Heart left ventricle (tissue), 16 donors: ENCODE measurements at regions not wholly inside any gene's neighbourhood (a gene's known extent, or its start where the extent isn't known, plus 50 kb on each side); places are given as distances from the start of the nearest gene placed in this dataset.
A peak's percentile ranks its signal among the peaks of the same experiment; 100 is the strongest.

Source experiments
- ATAC-seq, 4 donors: fragments of 200-7000 bp; cut with Tn5 transposase; one replicate each; pipeline ENCODE4 v1.9.1; 2020 to 2022; ENCODE audit warnings: moderate library complexity in 4 of 4, mild to moderate bottlenecking in 3 of 4, moderate number of reproducible peaks in 1 of 4
- DNase-seq, 5 donors: peaks; one replicate each; pipeline ENCODE4 v3.0.0-alpha.2; 2020
- H3K27ac ChIP-seq, 12 donors: fragments of 200-600 bp; sonication (generic) in 4 of 12; one replicate each; pipeline versions ENCODE4 v1.5.0 to v1.8.0; 2016 to 2022; ENCODE audit warnings: mild to moderate bottlenecking in 2 of 12
- H3K27me3 ChIP-seq, 9 donors: fragments of 200-600 bp; sonication (generic) in 2 of 9; one replicate each; pipeline versions ENCODE4 v1.5.1 to v1.8.0; 2016 to 2022; ENCODE audit warnings: mild to moderate bottlenecking in 3 of 9
- H3K36me3 ChIP-seq, 9 donors: fragments of 200-600 bp; sonication (generic) in 2 of 9; one replicate each; pipeline versions ENCODE4 v1.5.0 to v1.8.0; 2018 to 2022; ENCODE audit warnings: mild to moderate bottlenecking in 2 of 9
- H3K4me1 ChIP-seq, 12 donors: fragments of 200-600 bp; sonication (generic) in 4 of 12; one replicate each; pipeline versions ENCODE4 v1.5.0 to v1.8.0; 2016 to 2022; ENCODE audit warnings: mild to moderate bottlenecking in 3 of 12
- H3K4me3 ChIP-seq, 12 donors: fragments of 200-600 bp; sonication (generic) in 4 of 12; one replicate each; pipeline versions ENCODE4 v1.5.0 to v1.8.0; 2017 to 2022; ENCODE audit warnings: mild to moderate bottlenecking in 9 of 12, moderate library complexity in 4 of 12
- H3K9me3 ChIP-seq, 12 donors: fragments of 200-600 bp; sonication (generic) in 4 of 12; one replicate each; pipeline versions ENCODE4 v1.5.0 to v1.8.0; 2016 to 2022; ENCODE audit warnings: mild to moderate bottlenecking in 1 of 12
- CTCF ChIP-seq, 12 donors: fragments of 200-600 bp; sonication (generic) in 4 of 12; IDR thresholded peaks; one replicate each; pipeline versions ENCODE4 v1.5.0 to v1.8.0; 2018 to 2022; ENCODE audit warnings: antibody characterized with exemption in 12 of 12, mild to moderate bottlenecking in 5 of 12
- POLR2A ChIP-seq, 2 donors: fragments of 450-650 bp; IDR thresholded peaks; one replicate each; pipeline ENCODE4 v1.6.1; 2017; ENCODE audit warnings: antibody characterized with exemption in 2 of 2, mild to moderate bottlenecking in 2 of 2, moderate library complexity in 2 of 2
- WGBS, 4 donors: extraction: QIAGEN DNeasy Blood & Tissue Kit in 2 of 4; methylation state at CpG; one replicate each; pipeline versions ENCODE4 v1.1.5 to v1.1.7; 2013 to 2018; 5-methylcytosine and 5-hydroxymethylcytosine counted together
- intact Hi-C, 10 donors: fragments of 100-400 bp; cut with DNase I; formaldehyde crosslinking; loops; one replicate each; pipeline versions ENCODE4 v1.11.1 to v1.14.2; 2022
- donor health status: ischemic (EF 13 %, LVEDD 7.1; RV severe dilation, severe dysfunction).
- donor health status: healthy with polysubstance abuse.
- donor health status: DM: no; HTN: yes; CAD: no.
- donor health status: DM: no; HTN: no; CAD: no.
- donor health status: ischemic (EF 25% LVEDD 6.9; RV normal size, moderate dysfunction).
- donor health status: ischemic (EF 25% LVEDD 5.7; RV mildly dilated, moderate dysfunction).
- donor health status: healthy.
- donor health status: DM: yes; HTN: yes; CAD: no.
- donor health status: ischemic (EF 35%, LVEDD 5.7; RV mildly dilated, moderate dysfunction).
- donor health status: nonischemic (EF 11% LVEDD 7.7; RV severe dilation, severe dysfunction).
- donor health status: DM: yes; HTN: yes; CAD: no.
- donor health status: PGD.
- donor health status: ischemic (EF 29% LVEDD 5.4; RV normal size, mild dysfunction).
- donor health status: nonischemic (EF 23%, LVEDD 6.1; RV moderate dilation, normal function).

- intact Hi-C loops: no loop called here
- Histone ChIP-seq H3K4me3 (no peak overlapping the region), H3K27me3 (no peaks in the 10 kb centered on the region), H3K27ac (no peak overlapping the region), H3K36me3 (no peaks in the 10 kb centered on the region), H3K9me3 (peaks cover 0 to 24% (median 6%) of the 10 kb centered on the region in 12 donors), H3K4me1 (no peaks in the 10 kb centered on the region)
- 52 to 68% (median 65%) methylated on average over 2 of the region's 2 CpGs; no CpG with 5 or more reads in 1 of the 4 donors for WGBS, 4 donors
- ATAC-seq: no peak
- no peak for DNase-seq
- TF ChIP-seq CTCF (IDR thresholded peaks at IDR 0.05) (no peak), POLR2A (IDR thresholded peaks at IDR 0.05) (no peak)
These were observed 222.4 kb downstream of the TUBA3C start for GRCh38 chr13:18959229-18959628.

- no peak for TF ChIP-seq POLR2A (IDR thresholded peaks at IDR 0.05)
- TF ChIP-seq CTCF (IDR thresholded peaks at IDR 0.05): no peak
- Histone ChIP-seq H3K27ac (no peak overlapping the region), H3K27me3 (no peaks in the 10 kb centered on the region), H3K4me1 (no peaks in the 10 kb centered on the region), H3K4me3 (no peak overlapping the region), H3K9me3 (peaks cover 0 to 24% (median 6%) of the 10 kb centered on the region in 12 donors), H3K36me3 (no peaks in the 10 kb centered on the region)
- intact Hi-C loops: no loop called here
- WGBS, 4 donors: 64 to 74% (median 69%) methylated on average over 4 of the region's 4 CpGs
- DNase-seq (no peak), ATAC-seq (no peak)
These were observed 225.0 kb downstream of the TUBA3C start for GRCh38 chr13:18956473-18957078.

GRCh38 chr13:18954254-18954653 is 227.4 kb downstream of the TUBA3C start:
- TF ChIP-seq CTCF (IDR thresholded peaks at IDR 0.05): no peak
- no peak for TF ChIP-seq POLR2A (IDR thresholded peaks at IDR 0.05)
- no peaks in the 10 kb centered on the region for H3K27me3 ChIP-seq
- ATAC-seq (no peak), DNase-seq (peak in 1 of 5 donors; percentile 20)
- H3K27ac ChIP-seq: no peak overlapping the region
- peaks cover 0 to 21% (median 3%) of the 10 kb centered on the region in 12 donors for H3K9me3 ChIP-seq
- H3K36me3 ChIP-seq: no peaks in the 10 kb centered on the region
- H3K4me1 ChIP-seq: no peaks in the 10 kb centered on the region
- intact Hi-C loops: no loop called here
- WGBS, 4 donors: 47 to 63% (median 57%) methylated on average over 5 of the region's 5 CpGs
- no peak overlapping the region for H3K4me3 ChIP-seq

GRCh38 chr13:18953139-18953930 is 228.3 kb downstream of the TUBA3C start:
- no peak overlapping the region for H3K27ac ChIP-seq
- intact Hi-C loops: no loop called here
- H3K36me3 ChIP-seq: no peaks in the 10 kb centered on the region
- no peaks in the 10 kb centered on the region for H3K4me1 ChIP-seq
- DNase-seq (peak in 1 of 5 donors; percentile 37), ATAC-seq (no peak)
- TF ChIP-seq CTCF (IDR thresholded peaks at IDR 0.05) (no peak), POLR2A (IDR thresholded peaks at IDR 0.05) (no peak)
- no peak overlapping the region for H3K4me3 ChIP-seq
- 59 to 64% (median 63%) methylated on average over 7 to 8 of the region's 8 CpGs for WGBS, 4 donors
- no peaks in the 10 kb centered on the region for H3K27me3 ChIP-seq
- peaks cover 0 to 12% (median 0%) of the 10 kb centered on the region in 12 donors for H3K9me3 ChIP-seq
